HuH-7 (cell line): ENCODE measurements at regions not wholly inside any gene's neighbourhood (a gene's known extent, or its start where the extent isn't known, plus 50 kb on each side); places are given as distances from the start of the nearest gene placed in this dataset.

Source experiments
- DNase-seq: peaks from one replicate; pipeline ENCODE4 v3.0.0; 2011; ENCODE audit warnings: low spot score

- no peak for DNase-seq
Observed at GRCh38 chr22:49586873-49587272, 240.8 kb downstream of the BRD1 start.

GRCh38 chr22:49586244-49586748 is 241.4 kb downstream of the BRD1 start:
- DNase-seq = no peak

GRCh38 chr22:49585461-49586243 is 242.0 kb downstream of the BRD1 start:
- DNase-seq = no peak

- DNase-seq = no peak
Observed at GRCh38 chr22:49583886-49584505, 243.7 kb downstream of the BRD1 start.

GRCh38 chr22:49583341-49583740 is 244.3 kb downstream of the BRD1 start:
- DNase-seq = no peak

- DNase-seq = no peak
Observed at GRCh38 chr22:49582678-49583077, 245.0 kb downstream of the BRD1 start.

GRCh38 chr22:49582181-49582580 is 245.5 kb downstream of the BRD1 start:
- no peak for DNase-seq

GRCh38 chr22:49580024-49580423 is 247.6 kb downstream of the BRD1 start:
- DNase-seq = no peak

GRCh38 chr22:49577168-49578060 is 250.3 kb downstream of the BRD1 start:
- no peak for DNase-seq

GRCh38 chr22:49576241-49577141 is 251.2 kb downstream of the BRD1 start:
- DNase-seq = no peak

- no peak for DNase-seq
Observed at GRCh38 chr22:49575703-49576081, 252.0 kb downstream of the BRD1 start.

GRCh38 chr22:49574881-49575702 is 252.6 kb downstream of the BRD1 start:
- no peak for DNase-seq

GRCh38 chr22:49574205-49574880 is 253.3 kb downstream of the BRD1 start:
- DNase-seq = no peak

- DNase-seq = no peak
Observed at GRCh38 chr22:49573109-49573765, 254.4 kb downstream of the BRD1 start.

GRCh38 chr22:49571326-49571725 is 256.3 kb downstream of the BRD1 start:
- DNase-seq = no peak

GRCh38 chr22:49570032-49570848 is 257.4 kb downstream of the BRD1 start:
- no peak for DNase-seq

- DNase-seq = no peak
Observed at GRCh38 chr22:49569286-49570031, 258.2 kb downstream of the BRD1 start.

- DNase-seq = no peak
Observed at GRCh38 chr22:49568751-49569285, 258.9 kb downstream of the BRD1 start.
